ENCODE measurements at regions not wholly inside any gene's neighbourhood (a gene's known extent, or its start where the extent isn't known, plus 50 kb on each side); places are given as distances from the start of the nearest gene placed in this dataset.

DNA sequence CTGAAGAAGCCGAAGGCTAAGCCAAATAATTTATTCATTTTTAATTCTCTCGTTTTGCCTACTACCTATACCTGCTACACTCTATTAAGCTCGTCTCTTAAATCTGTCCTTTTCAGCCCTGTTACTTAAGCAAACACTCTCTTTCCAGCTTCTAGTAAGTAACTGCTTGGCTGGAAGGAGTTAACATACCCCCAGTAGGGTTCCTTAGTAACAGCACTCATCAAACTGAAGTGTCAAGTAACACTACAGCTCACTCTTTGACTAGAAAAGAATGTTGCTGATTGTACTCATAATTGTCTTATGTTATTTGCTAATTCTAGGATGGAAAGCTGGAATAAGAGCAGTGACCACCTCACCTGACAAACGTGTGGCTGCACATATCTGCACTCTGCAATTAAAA is 120.0 kb upstream of the SCN7A start:
- DNase-seq (ENCODE audit: low spot score), result no peak
- TF ChIP-seq, protein P1, sequence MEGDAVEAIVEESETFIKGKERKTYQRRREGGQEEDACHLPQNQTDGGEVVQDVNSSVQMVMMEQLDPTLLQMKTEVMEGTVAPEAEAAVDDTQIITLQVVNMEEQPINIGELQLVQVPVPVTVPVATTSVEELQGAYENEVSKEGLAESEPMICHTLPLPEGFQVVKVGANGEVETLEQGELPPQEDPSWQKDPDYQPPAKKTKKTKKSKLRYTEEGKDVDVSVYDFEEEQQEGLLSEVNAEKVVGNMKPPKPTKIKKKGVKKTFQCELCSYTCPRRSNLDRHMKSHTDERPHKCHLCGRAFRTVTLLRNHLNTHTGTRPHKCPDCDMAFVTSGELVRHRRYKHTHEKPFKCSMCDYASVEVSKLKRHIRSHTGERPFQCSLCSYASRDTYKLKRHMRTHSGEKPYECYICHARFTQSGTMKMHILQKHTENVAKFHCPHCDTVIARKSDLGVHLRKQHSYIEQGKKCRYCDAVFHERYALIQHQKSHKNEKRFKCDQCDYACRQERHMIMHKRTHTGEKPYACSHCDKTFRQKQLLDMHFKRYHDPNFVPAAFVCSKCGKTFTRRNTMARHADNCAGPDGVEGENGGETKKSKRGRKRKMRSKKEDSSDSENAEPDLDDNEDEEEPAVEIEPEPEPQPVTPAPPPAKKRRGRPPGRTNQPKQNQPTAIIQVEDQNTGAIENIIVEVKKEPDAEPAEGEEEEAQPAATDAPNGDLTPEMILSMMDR (IDR thresholded peaks at IDR 0.05; ENCODE audit: extremely low read depth, insufficient read depth, missing control alignments), result no peak
- in situ Hi-C loops (cut with MboI; ENCODE audit: low pct_unique_long_range_greater_than_20kb, low sequenced_read_pairs, unreplicated experiment), result no loop called here

DNA sequence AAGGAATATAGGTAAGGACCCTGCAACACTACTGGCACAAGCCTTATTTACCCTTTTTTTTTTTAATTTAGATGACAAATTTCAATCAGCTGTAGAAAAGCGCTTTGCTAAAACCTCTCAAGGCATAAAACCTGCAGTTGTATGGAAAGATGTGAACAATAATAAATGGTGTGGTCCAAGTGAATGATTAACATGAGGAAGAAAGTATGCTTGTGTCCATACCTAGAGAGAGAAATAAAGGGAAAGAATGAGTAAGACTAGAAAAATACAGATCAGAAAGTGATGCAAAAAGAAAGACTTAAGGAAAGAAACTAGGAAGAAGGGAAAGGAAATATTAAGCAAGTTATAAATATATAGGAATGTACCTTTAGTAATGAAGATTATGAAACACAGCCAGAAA is 119.2 kb upstream of the SCN7A start:
- in situ Hi-C loops (cut with MboI; ENCODE audit: low pct_unique_long_range_greater_than_20kb, low sequenced_read_pairs, unreplicated experiment), result no loop called here
- no peak for DNase-seq (ENCODE audit: low spot score)
- TF ChIP-seq, protein P1 (IDR thresholded peaks at IDR 0.05; ENCODE audit: extremely low read depth, insufficient read depth, missing control alignments), result no peak

DNA sequence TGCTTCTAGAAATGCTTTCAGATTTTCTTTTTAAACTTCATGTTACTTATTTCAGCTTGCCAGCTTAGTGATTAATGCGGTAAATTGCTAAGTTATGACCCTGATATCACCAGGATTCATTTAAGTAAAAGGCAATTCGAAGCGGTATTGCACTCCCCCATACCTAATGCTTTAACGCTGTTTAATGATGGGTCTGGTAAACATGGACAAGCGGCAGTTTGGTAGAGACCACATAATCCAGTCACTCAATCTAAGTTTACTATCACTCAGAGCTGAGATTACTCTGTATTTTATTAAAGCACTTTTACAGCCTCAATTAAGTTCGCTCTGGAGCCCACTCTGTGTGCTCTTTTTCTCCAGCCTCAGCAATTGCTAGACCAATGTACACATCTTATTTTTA is 118.2 kb upstream of the SCN7A start:
- no peak for DNase-seq (ENCODE audit: low spot score)
- TF ChIP-seq, protein P1 (IDR thresholded peaks at IDR 0.05; ENCODE audit: extremely low read depth, insufficient read depth, missing control alignments), result no peak
- in situ Hi-C loops (cut with MboI; ENCODE audit: low pct_unique_long_range_greater_than_20kb, low sequenced_read_pairs, unreplicated experiment), result no loop called here

DNA sequence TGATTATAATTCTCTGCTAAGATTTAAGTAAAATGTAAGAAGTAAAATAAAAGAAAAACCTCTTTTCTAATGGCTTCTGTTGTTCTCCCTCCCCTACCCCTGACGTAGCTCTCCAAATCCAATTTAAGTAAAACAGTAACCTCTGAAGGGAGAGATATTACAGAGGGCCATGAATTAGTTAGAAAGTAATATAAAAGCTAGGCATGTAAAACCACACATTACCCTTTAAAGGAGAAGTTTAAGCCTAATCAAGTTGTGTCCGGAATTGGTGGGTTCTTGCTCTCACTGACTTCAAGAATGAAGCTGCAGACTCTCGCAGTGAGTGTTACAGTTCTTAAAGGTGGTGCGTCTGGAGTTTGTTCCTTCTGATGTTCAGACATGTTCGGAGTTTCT is 116.9 kb upstream of the SCN7A start:
- no peak for DNase-seq (ENCODE audit: low spot score)
- in situ Hi-C loops (cut with MboI; ENCODE audit: low pct_unique_long_range_greater_than_20kb, low sequenced_read_pairs, unreplicated experiment), result no loop called here
- TF ChIP-seq, protein P1 (IDR thresholded peaks at IDR 0.05; ENCODE audit: extremely low read depth, insufficient read depth, missing control alignments), result no peak

DNA sequence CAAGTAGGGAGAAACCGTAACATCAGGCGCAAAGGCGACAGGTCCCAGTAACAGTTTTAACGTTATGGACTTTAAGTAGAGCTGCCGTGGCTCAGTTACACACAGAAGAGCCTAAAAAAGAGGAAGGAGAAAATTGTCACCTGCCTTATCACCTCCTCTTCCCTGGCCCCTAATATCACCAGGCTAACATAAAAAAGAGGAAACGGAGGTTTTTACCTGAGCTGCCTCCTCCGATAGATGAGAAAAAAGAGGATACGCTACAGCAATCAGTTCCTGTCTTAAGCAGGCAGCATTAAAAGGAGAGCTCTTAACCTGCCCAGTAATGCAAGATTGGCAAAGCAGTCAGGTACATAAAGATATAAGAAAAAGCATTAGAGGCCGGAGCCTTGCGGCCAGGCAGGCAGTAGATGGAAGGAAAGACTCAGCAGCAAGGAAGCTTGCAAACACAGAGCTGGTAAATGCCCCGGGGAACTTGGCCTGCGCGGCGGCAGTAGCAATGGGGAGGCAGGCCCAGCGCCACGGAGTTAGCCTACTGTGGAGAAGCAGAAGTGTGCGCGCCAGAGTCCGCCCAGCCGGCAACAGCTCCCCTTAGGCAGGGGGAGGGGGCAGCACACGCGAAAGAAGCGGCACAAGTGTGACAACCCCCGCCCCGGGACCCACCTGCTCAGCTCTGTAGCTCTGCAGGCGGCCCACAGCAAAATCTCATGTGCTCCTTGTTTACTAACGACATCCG is 116.3 kb upstream of the SCN7A start:
- DNase-seq (ENCODE audit: low spot score), result no peak
- in situ Hi-C loops (cut with MboI; ENCODE audit: low pct_unique_long_range_greater_than_20kb, low sequenced_read_pairs, unreplicated experiment), result no loop called here
- TF ChIP-seq, protein P1 (IDR thresholded peaks at IDR 0.05; ENCODE audit: extremely low read depth, insufficient read depth, missing control alignments), result no peak

DNA sequence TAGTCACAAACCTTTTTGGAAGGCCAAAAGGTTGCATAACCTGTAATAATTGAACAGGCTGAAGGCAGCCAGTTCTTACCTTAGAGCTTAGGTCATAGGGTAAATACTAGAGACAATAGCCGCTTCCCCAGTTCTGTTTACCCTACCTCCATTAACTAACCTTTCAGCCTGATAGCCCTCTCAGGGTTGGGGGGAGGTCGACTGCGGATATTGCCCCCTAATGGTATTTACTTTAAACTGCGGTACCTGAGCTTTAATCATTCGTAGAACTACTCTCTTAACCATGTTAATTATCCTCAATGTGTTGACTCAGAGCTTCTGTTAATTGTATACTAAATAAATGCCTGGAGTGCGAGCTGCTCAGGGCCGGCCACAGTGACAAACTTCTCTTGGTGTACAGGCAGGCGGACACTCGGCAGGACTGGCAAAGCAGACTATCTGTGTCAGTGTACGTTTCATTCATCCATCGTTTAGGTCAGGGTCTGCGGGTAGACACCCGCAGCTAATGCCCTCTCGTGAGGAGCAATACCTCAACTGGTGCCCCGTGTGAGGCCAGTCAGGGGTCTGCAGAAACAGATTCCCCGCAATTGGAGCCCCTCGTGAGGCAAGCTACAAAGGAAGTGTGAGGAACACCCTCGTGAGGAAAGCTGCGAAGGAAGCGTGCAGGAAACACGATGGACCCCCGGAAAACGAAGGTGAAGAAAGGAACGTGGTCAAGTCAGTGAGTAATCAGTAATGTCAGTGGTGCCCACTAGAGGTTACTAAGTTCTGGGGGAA is 115.3 kb upstream of the SCN7A start:
- in situ Hi-C loops (cut with MboI; ENCODE audit: low pct_unique_long_range_greater_than_20kb, low sequenced_read_pairs, unreplicated experiment), result no loop called here
- TF ChIP-seq, protein P1 (IDR thresholded peaks at IDR 0.05; ENCODE audit: extremely low read depth, insufficient read depth, missing control alignments), result no peak
- no peak for DNase-seq (ENCODE audit: low spot score)

Measured in GM13977 (cell line).